IPS-15b (cell line): ENCODE measurements at regions not wholly inside any gene's neighbourhood (a gene's known extent, or its start where the extent isn't known, plus 50 kb on each side); places are given as distances from the start of the nearest gene placed in this dataset.
"Not testable (repeated sequence)": the region's sequence is repeated elsewhere in the genome, so short reads cannot be mapped to it uniquely, and the experiment has no call there.

Experiments used
- H3K27me3 ChIP-seq: one replicate; pipeline ENCODE4 v1.6.1; 2013; ENCODE audit warnings: low read length; ENCODE audit not compliant: control insufficient read depth, insufficient read depth
- H3K36me3 ChIP-seq: one replicate; pipeline ENCODE4 v1.6.1; 2013; ENCODE audit warnings: low read length; ENCODE audit not compliant: control insufficient read depth, insufficient read depth
- H3K4me1 ChIP-seq: one replicate; pipeline ENCODE4 v1.6.1; 2013; ENCODE audit warnings: mild to moderate bottlenecking, low read length; ENCODE audit not compliant: control insufficient read depth, insufficient read depth
- H3K4me3 ChIP-seq: one replicate; pipeline ENCODE4 v1.5.1; 2013; ENCODE audit warnings: low read depth, low read length
- H3K9ac ChIP-seq: one replicate; pipeline ENCODE4 v1.6.1; 2013; ENCODE audit warnings: low read depth, mild to moderate bottlenecking, low read length
- H3K9me3 ChIP-seq: one replicate; pipeline ENCODE4 v1.6.1; 2013; ENCODE audit warnings: mild to moderate bottlenecking, low read length; ENCODE audit not compliant: control insufficient read depth, insufficient read depth

GRCh38 chr1:82090104-82090503 is 289.4 kb downstream of the ADGRL2 start:
- H3K36me3 ChIP-seq = no peaks in the 10 kb centered on the region
- H3K9me3 ChIP-seq = no peaks in the 10 kb centered on the region
- H3K27me3 ChIP-seq = no peaks in the 10 kb centered on the region
- no peak overlapping the region for H3K9ac ChIP-seq
- H3K4me3 ChIP-seq = no peak overlapping the region
- no peaks in the 10 kb centered on the region for H3K4me1 ChIP-seq

- H3K4me1 ChIP-seq = no peaks in the 10 kb centered on the region
- H3K9me3 ChIP-seq = no peaks in the 10 kb centered on the region
- no peak overlapping the region for H3K4me3 ChIP-seq
- H3K36me3 ChIP-seq = no peaks in the 10 kb centered on the region
- no peaks in the 10 kb centered on the region for H3K27me3 ChIP-seq
- H3K9ac ChIP-seq = no peak overlapping the region
Observed at GRCh38 chr1:82086739-82087138, 286.0 kb downstream of the ADGRL2 start.

GRCh38 chr1:82079607-82080006 is 278.9 kb downstream of the ADGRL2 start:
- no peaks in the 10 kb centered on the region for H3K4me1 ChIP-seq
- H3K9ac ChIP-seq = no peak overlapping the region
- H3K27me3 ChIP-seq = no peaks in the 10 kb centered on the region
- H3K4me3 ChIP-seq = no peak overlapping the region
- no peaks in the 10 kb centered on the region for H3K9me3 ChIP-seq
- no peaks in the 10 kb centered on the region for H3K36me3 ChIP-seq

GRCh38 chr1:82073659-82074058 is 272.9 kb downstream of the ADGRL2 start:
- Histone ChIP-seq H3K27me3 (no peaks in the 10 kb centered on the region), H3K4me1 (no peaks in the 10 kb centered on the region), H3K36me3 (no peaks in the 10 kb centered on the region), H3K9ac (no peak overlapping the region), H3K4me3 (no peak overlapping the region), H3K9me3 (peaks cover 3% of the 10 kb centered on the region)

- Histone ChIP-seq H3K36me3 (no peaks in the 10 kb centered on the region), H3K4me1 (no peaks in the 10 kb centered on the region), H3K9me3 (peaks cover 3% of the 10 kb centered on the region), H3K4me3 (no peak overlapping the region), H3K9ac (no peak overlapping the region), H3K27me3 (no peaks in the 10 kb centered on the region)
Observed at GRCh38 chr1:82073071-82073470, 272.3 kb downstream of the ADGRL2 start.

GRCh38 chr1:82065916-82066315 is 265.2 kb downstream of the ADGRL2 start:
- Histone ChIP-seq H3K9me3 (no peaks in the 10 kb centered on the region), H3K4me3 (no peak overlapping the region), H3K36me3 (no peaks in the 10 kb centered on the region), H3K27me3 (no peaks in the 10 kb centered on the region), H3K9ac (no peak overlapping the region), H3K4me1 (no peaks in the 10 kb centered on the region)

- no peaks in the 10 kb centered on the region for H3K36me3 ChIP-seq
- no peaks in the 10 kb centered on the region for H3K9me3 ChIP-seq
- H3K4me3 ChIP-seq = no peak overlapping the region
- no peaks in the 10 kb centered on the region for H3K4me1 ChIP-seq
- H3K27me3 ChIP-seq = no peaks in the 10 kb centered on the region
- H3K9ac ChIP-seq = no peak overlapping the region
Observed at GRCh38 chr1:82064691-82065090, 264.0 kb downstream of the ADGRL2 start.

- H3K9ac ChIP-seq = no peak overlapping the region
- H3K4me1 ChIP-seq = no peaks in the 10 kb centered on the region
- no peaks in the 10 kb centered on the region for H3K27me3 ChIP-seq
- H3K4me3 ChIP-seq = no peak overlapping the region
- no peaks in the 10 kb centered on the region for H3K36me3 ChIP-seq
- H3K9me3 ChIP-seq = no peaks in the 10 kb centered on the region
Observed at GRCh38 chr1:82062206-82062605, 261.5 kb downstream of the ADGRL2 start.

GRCh38 chr1:82059959-82060358 is 259.2 kb downstream of the ADGRL2 start:
- no peaks in the 10 kb centered on the region for H3K36me3 ChIP-seq
- no peaks in the 10 kb centered on the region for H3K4me1 ChIP-seq
- H3K4me3 ChIP-seq = no peak overlapping the region
- H3K9me3 ChIP-seq = no peaks in the 10 kb centered on the region
- H3K27me3 ChIP-seq = no peaks in the 10 kb centered on the region
- H3K9ac ChIP-seq = no peak overlapping the region

- Histone ChIP-seq H3K9me3 (no peaks in the 10 kb centered on the region), H3K4me1 (no peaks in the 10 kb centered on the region), H3K9ac (no peak overlapping the region), H3K36me3 (no peaks in the 10 kb centered on the region), H3K27me3 (no peaks in the 10 kb centered on the region), H3K4me3 (no peak overlapping the region)
Observed at GRCh38 chr1:82057011-82057410, 256.3 kb downstream of the ADGRL2 start.

- H3K4me3 ChIP-seq, H3K36me3 ChIP-seq, H3K27me3 ChIP-seq, H3K9me3 ChIP-seq, H3K9ac ChIP-seq, H3K4me1 ChIP-seq: not testable (repeated sequence)
Observed at GRCh38 chr1:82055375-82055774, 254.6 kb downstream of the ADGRL2 start.

- Histone ChIP-seq H3K27me3 (no peaks in the 10 kb centered on the region), H3K9ac (no peak overlapping the region), H3K4me3 (no peak overlapping the region), H3K36me3 (no peaks in the 10 kb centered on the region), H3K4me1 (no peaks in the 10 kb centered on the region), H3K9me3 (no peaks in the 10 kb centered on the region)
Observed at GRCh38 chr1:82052563-82052962, 251.8 kb downstream of the ADGRL2 start.

GRCh38 chr1:82048596-82048995 is 247.9 kb downstream of the ADGRL2 start:
- no peaks in the 10 kb centered on the region for H3K4me1 ChIP-seq
- H3K27me3 ChIP-seq = no peaks in the 10 kb centered on the region
- no peak overlapping the region for H3K9ac ChIP-seq
- no peaks in the 10 kb centered on the region for H3K9me3 ChIP-seq
- no peak overlapping the region for H3K4me3 ChIP-seq
- H3K36me3 ChIP-seq = no peaks in the 10 kb centered on the region
